Fibroblast of skin of back (primary cell): ENCODE measurements at regions not wholly inside any gene's neighbourhood (a gene's known extent, or its start where the extent isn't known, plus 50 kb on each side); places are given as distances from the start of the nearest gene placed in this dataset.
A peak's percentile ranks its signal among the peaks of the same experiment; 100 is the strongest.

Experiments
- DNase-seq: peaks from one replicate; pipeline ENCODE4 v3.0.0-alpha.2; 2013

DNA sequence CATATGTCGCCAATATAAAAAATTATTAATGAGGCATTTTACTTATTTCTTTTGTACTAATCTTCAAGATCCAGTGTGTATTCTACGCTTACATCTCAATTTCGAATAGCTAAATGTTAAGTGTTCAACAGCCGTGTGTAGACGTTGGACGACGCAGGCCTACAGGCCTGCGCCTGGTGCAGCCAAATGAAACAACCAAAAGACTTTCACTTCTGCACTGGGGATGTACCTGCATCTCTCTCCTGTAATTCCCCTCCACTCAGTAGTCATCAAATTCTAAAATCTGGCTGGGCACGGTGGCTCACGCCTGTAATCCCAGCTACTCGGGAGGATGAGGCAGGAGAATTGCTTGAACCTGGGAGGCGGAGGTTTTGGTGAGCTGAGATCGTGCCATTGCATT, 76.8 kb upstream of the HNRNPU start:
- DNase-seq = no peak

GRCh38 chr1:244937099-244937498, 72.8 kb upstream of the HNRNPU start:
- DNase-seq = no peak

DNA sequence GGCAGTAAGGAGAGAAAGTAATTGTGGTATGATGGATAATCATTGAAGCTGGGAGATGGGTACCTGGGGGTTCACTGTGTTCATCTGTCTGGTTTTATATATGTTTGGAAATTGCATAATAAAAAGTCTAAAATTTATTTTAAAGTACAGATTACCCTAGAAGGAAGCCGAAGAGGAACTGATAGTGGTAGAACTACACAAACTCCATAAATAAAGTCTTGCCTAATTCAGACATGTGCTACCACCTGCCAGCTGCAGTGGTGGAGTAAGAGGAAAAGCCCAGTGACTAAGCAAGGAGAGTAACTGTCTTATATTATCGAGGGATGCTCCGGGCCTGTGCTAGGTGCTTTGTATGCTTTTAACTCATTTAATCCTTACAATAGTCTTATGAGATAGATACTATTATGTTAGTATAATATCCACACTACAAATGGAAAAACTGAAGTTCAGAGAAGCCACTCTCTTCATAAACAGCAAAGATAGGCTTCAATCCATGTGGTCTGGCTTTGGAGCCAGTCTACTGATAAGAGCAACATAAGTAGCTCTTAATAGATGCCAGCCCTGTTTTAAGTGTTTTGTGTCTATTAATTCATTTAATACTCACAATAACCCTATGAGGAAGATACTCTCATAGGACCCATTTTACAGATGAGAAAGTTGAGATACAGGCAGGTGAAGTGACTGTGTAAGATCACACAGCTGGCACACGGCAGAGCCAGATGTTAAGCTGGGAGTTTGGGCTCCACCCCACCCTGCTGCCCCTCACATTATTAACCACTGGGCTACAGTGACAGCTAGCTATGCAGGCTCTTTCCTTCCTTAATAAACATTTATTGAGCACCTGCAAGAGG, 56.8 kb upstream of the HNRNPU start:
- DNase-seq = no peak

DNA sequence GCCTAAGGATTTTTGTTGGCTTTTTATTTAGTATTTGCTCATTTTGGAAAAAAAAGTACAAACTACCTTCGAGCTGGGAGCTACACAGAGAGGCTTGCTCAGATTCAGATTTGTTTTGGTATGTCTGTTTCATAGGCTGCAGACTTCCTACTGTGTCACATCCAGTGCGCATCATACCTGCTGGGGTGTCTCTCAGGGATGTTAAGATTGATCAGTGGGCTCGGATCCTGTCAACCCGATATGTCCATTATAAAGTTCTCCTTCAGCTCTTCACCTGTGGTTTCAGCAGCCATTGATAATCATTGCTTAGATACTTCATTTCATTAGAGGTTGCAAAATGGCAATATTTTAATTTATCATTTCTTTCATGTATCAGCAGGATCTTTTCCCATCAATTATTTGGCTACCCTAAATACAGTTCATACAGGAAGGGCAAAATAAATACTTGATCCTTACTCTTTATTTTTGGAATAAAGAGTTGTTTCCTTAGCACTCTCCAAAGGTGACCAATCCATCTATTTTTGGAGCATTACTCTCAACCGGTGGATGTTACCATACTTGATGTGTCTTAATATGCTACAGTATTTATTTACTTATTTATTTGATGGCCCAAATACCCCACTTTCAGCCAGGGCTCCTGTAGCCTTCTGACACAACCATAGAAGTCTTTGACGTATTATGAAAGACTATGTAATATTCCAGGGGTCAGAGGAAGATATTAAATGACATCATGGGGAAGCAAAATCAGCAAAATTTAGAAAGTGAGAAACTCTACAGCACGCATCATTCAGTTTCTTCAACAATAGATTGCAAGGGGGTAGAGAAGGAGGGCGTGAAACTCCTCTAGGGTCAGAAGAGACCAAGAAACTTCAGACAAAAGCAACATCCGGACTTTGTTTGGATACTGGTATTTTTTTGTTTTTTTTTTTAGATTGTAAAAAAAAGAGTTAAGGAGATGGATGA, 55.3 kb upstream of the HNRNPU start:
- DNase-seq = no peak

DNA sequence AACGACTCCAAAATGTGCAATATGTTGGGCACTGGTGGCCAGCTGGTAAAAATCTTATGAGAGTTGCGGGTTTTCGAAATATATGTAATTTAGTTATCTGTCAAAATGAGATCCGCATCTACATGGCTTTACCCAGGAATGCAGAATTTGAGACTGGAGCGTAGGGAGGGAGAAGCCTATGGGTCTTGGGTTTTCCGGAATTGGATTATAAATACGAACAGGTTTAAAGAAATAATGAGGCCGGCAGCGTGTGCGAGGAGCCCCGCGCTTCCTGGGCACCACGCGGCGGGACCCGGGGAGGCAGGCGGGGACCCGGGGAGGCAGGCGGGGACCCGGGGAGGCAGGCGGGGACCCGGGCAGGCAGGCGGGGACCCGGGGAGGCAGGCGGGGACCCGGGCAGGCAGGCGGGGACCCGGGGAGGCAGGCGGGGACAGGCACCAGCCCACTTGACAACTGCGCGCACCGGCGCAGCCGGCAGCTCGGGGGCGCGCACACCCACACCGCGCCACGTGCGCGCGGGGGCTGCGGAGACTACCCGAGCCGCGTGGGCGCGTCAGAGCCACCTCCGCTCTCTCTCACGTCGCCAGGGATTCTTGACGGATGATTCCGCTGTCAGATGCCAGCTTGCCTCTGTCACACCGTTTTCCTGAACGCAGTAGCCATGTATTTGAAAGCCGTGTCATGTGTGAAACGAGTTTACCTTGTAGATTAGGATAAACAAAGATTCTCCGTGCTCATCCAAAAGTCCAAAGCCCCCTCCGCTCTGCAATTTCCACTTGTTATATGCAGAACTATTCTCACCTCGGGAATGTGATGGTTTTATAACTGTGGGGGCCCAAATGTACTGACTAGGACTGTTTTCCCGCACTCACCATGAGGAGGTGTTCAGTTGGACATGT, 54.3 kb upstream of the HNRNPU start:
- peak; percentile 23 for DNase-seq

GRCh38 chr1:244917073-244917670, 52.8 kb upstream of the HNRNPU start:
- no peak for DNase-seq

GRCh38 chr1:244915736-244916135, 51.4 kb upstream of the HNRNPU start:
- no peak for DNase-seq

- no peak for DNase-seq
Observed at GRCh38 chr1:244914761-244915160, 50.4 kb upstream of the HNRNPU start.
